ENCODE measurements at regions not wholly inside any gene's neighbourhood (a gene's known extent, or its start where the extent isn't known, plus 50 kb on each side); places are given as distances from the start of the nearest gene placed in this dataset.

DNA sequence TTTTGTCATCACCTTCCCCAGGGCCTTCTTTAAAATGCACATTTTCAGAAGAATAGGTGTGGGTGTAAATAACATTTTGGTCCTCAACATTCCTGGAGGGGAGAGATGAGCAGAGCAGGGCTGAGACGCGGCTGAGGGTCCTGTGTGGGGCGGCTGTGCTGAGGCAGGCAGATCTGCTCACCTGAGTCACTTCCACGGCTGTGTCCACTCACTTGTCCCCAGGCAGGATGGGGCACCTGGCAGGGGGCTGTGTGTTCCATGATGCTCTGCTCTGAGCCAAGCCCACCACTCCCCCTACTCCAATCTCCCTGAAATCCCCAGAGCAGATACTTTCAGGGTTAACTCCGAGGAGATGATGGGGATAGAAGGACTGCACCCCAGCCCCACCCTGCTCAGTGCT is 93.8 kb downstream of the GLRX3 start:
- H3K27ac Mint-ChIP-seq (ENCODE audit: unreplicated experiment): no peak overlapping the region
- no peaks in the 10 kb centered on the region for H3K27me3 Mint-ChIP-seq (ENCODE audit: low read depth)
- no peak overlapping the region for H3K4me3 Mint-ChIP-seq
- no peak for DNase-seq (ENCODE audit: low read depth, low spot score)
- H3K36me3 Mint-ChIP-seq (ENCODE audit: low read depth): no peaks in the 10 kb centered on the region
- no peaks in the 10 kb centered on the region for H3K4me1 Mint-ChIP-seq
- H3K9me3 Mint-ChIP-seq: peaks cover 9% of the 10 kb centered on the region
- TF ChIP-seq, protein P1, sequence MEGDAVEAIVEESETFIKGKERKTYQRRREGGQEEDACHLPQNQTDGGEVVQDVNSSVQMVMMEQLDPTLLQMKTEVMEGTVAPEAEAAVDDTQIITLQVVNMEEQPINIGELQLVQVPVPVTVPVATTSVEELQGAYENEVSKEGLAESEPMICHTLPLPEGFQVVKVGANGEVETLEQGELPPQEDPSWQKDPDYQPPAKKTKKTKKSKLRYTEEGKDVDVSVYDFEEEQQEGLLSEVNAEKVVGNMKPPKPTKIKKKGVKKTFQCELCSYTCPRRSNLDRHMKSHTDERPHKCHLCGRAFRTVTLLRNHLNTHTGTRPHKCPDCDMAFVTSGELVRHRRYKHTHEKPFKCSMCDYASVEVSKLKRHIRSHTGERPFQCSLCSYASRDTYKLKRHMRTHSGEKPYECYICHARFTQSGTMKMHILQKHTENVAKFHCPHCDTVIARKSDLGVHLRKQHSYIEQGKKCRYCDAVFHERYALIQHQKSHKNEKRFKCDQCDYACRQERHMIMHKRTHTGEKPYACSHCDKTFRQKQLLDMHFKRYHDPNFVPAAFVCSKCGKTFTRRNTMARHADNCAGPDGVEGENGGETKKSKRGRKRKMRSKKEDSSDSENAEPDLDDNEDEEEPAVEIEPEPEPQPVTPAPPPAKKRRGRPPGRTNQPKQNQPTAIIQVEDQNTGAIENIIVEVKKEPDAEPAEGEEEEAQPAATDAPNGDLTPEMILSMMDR (conservative IDR thresholded peaks at IDR 0.05): no peak

DNA sequence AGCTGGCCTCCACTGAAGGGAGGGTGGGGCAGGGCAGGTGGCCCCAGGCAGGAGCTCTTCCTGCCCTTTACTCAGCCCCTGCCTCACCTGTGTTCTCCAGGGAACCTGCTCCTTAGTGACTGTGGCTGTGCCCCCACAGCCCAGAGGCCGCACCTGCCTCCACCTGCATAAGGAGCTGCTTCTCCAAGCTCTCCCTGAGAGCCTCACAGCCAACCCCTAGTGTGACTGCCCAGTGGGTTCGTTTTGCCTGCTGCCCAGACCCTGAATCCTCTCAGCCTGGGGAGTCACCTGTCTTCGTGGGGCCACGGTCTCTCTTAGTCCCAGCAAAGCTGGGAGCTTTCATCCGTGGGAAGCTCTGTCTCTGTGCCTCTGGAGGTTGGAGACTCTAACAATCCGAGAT is 94.4 kb downstream of the GLRX3 start:
- Mint-ChIP-seq H3K27ac (ENCODE audit: unreplicated experiment) (no peak overlapping the region), H3K27me3 (ENCODE audit: low read depth) (no peaks in the 10 kb centered on the region), H3K9me3 (peaks cover 9% of the 10 kb centered on the region), H3K4me1 (no peaks in the 10 kb centered on the region), H3K36me3 (ENCODE audit: low read depth) (no peaks in the 10 kb centered on the region), H3K4me3 (no peak overlapping the region)
- DNase-seq (ENCODE audit: low read depth, low spot score): no peak
- TF ChIP-seq, protein P1 (conservative IDR thresholded peaks at IDR 0.05): no peak

DNA sequence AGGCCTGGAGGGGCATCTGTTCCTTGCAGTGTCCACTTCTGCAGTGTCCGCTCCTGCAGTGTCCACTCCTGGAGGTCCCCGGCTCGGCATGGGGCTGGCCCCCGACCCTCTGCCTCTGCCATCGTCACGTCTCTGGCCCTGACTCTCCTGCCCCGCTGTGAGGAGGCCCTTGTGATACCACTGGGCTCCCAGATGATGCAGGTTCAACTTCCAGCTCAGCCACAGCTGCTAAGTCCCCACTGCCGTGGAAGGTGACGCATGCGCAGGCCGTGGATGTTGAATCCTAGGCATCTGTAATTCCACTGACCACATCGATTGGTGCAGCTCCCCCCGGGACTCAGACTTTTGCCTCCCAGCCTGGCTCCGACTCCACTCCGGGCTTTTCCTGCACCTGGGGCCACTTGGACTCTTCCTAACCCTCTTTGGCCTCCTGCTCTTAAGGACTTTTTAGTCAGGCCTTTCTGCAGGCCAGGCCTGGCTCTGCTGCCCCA is 95.1 kb downstream of the GLRX3 start:
- H3K36me3 Mint-ChIP-seq (ENCODE audit: low read depth): no peaks in the 10 kb centered on the region
- no peak overlapping the region for H3K27ac Mint-ChIP-seq (ENCODE audit: unreplicated experiment)
- DNase-seq (ENCODE audit: low read depth, low spot score): no peak
- H3K4me3 Mint-ChIP-seq: no peak overlapping the region
- H3K9me3 Mint-ChIP-seq: peaks cover 10% of the 10 kb centered on the region
- TF ChIP-seq, protein P1 (conservative IDR thresholded peaks at IDR 0.05): no peak
- no peaks in the 10 kb centered on the region for H3K4me1 Mint-ChIP-seq
- H3K27me3 Mint-ChIP-seq (ENCODE audit: low read depth): no peaks in the 10 kb centered on the region

DNA sequence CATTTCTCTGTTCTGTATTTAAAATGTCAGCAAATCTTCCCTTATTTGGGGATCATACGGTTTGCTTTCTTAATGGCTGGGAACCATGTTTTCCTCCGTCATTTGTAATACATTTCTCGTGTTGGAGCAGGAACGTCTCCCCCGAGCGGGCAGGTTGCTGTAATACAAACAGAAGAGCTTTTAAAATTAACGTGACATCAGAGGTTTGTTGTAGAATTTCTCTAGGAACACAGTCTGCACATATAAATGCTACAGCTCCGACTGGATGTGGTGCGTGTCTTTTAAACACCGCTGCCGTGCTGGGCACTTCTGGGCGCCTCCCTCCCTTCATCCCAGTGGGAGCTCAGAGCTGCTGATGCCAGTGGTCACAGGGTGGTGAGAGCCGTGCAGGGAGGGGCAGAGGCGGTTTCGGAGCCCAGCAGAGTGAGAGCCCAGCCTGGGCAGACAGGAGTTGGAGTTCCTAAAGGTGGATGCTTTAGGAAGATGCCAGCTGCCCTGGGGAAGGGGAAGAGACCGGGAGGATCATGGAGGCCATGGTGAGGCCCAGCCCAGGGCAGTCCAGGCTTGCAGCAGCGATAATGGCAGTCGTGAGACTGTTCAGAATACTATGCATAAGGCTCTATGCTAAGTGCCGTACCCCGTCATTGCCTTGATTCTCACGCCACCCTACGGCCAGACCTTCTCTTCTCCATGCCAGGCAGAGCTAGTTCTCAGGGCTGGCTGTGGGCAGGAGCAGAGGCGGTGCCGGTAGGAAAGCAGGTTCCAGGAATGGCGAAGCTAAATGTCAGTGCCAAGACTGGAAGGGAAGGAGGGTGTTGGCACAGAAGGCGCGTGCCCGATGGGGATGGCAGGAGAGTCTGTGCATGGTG is 96.2 kb downstream of the GLRX3 start:
- no peaks in the 10 kb centered on the region for H3K4me1 Mint-ChIP-seq
- H3K27ac Mint-ChIP-seq (ENCODE audit: unreplicated experiment): peak overlapping the region; percentile 10
- peaks cover 10% of the 10 kb centered on the region for H3K9me3 Mint-ChIP-seq
- H3K27me3 Mint-ChIP-seq (ENCODE audit: low read depth): no peaks in the 10 kb centered on the region
- no peaks in the 10 kb centered on the region for H3K36me3 Mint-ChIP-seq (ENCODE audit: low read depth)
- TF ChIP-seq, protein P1 (conservative IDR thresholded peaks at IDR 0.05): no peak
- H3K4me3 Mint-ChIP-seq: no peak overlapping the region
- DNase-seq (ENCODE audit: low read depth, low spot score): no peak

DNA sequence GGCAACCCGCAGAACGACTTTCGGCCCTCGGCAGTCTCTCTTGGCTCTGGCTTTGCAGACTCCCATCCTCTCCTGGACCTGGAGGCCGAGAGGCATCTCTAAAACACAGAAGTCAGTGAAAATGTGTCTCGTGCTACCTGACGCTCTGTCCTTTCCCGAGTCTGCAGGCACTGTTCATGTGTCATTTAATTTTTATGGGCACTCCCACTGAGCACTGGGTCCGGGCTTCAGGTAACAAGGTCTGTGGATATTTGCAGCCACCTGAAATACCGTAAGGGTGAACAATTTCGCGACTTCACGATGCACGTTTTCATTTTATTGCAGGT is 96.8 kb downstream of the GLRX3 start:
- TF ChIP-seq, protein P1 (conservative IDR thresholded peaks at IDR 0.05): no peak
- Mint-ChIP-seq H3K27ac (ENCODE audit: unreplicated experiment) (no peak overlapping the region), H3K36me3 (ENCODE audit: low read depth) (no peaks in the 10 kb centered on the region), H3K4me3 (no peak overlapping the region), H3K4me1 (no peaks in the 10 kb centered on the region), H3K9me3 (peaks cover 8% of the 10 kb centered on the region), H3K27me3 (ENCODE audit: low read depth) (no peaks in the 10 kb centered on the region)
- no peak for DNase-seq (ENCODE audit: low read depth, low spot score)

All from neural crest cell (in vitro differentiated cells).